HG02981 (cell line): ENCODE measurements at regions not wholly inside any gene's neighbourhood (a gene's known extent, or its start where the extent isn't known, plus 50 kb on each side); places are given as distances from the start of the nearest gene placed in this dataset.
"Not testable (repeated sequence)": the region's sequence is repeated elsewhere in the genome, so short reads cannot be mapped to it uniquely, and the experiment has no call there.

Source experiments
- ATAC-seq: cut with Tn5 transposase; IDR thresholded peaks from one replicate; pipeline ENCODE4 v1.9.1; 2021; ENCODE audit warnings: mild to moderate bottlenecking, moderate library complexity; ENCODE audit not compliant: unreplicated experiment

DNA sequence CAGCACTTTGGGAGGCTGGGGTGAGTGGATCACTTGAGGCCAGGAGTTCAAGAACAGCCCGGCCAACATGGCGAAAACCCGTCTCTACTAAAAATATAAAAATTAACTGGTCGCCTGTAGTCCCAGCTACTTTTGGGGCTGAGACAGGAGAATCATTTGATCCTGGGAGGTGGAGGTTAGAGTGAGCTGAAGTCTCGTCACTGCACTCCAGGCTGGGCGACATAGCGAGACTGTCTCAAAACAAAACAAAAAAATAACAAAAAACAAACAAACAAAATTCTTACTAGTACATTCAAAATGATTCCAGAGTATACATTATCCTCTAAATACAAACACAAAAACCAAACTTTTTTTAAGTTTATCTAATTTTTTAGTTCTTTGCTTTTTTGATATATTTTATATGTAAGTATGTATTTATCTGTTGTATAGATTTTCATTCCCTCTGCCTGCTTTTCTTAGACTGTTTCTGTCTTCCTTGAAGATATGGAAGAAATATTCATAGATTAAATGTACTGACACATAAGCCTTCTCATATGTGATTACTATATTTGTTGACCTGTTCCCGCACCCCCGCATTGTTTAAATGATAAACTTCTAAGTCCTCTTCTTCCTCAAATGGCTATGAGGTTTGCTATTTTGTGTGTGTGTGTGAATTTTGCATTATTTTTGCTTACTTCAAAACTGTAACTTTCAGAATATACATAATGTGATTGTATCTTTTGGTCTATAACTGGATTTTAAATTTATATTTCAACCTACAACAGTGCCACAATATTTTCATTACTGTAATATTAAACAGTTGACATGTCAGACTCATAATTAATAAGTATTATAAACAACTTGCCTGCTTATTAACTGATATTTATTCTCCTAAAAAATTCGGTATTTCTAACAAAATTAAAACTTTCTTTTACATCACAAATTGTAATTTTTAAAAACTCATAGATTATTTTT is 1674.1 kb upstream of the B3GALT2 start:
- no peak for ATAC-seq

DNA sequence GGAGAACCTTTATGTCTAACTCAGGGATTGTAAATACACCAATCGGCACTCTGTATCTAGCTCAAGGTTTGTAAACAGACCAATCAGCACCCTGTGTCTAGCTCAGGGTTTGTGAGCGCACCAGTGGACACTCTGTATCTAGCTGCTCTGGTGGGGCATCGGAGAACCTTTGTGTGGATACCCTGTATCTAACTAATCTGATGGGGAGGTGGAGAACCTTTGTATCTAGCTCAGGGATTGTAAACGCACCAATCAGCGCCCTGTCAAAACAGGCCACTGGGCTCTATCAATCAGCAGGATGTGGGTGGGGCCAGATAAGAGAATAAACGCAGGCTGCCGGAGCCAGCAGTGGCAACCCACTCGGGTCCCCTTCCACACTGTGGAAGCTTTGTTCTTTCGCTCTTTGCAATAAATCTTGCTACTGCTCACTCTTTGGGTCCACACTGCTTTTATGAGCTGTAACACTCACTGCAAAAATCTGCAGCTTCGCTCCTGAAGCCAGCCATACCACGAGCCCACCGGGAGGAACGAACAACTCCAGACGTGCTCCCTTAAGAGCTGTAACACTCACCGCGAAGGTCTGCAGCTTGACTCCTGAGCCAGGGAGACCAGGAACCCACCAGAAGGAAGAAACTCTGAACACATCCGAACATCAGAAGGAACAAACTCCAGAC is 1673.2 kb upstream of the B3GALT2 start:
- ATAC-seq, result not testable (repeated sequence)

DNA sequence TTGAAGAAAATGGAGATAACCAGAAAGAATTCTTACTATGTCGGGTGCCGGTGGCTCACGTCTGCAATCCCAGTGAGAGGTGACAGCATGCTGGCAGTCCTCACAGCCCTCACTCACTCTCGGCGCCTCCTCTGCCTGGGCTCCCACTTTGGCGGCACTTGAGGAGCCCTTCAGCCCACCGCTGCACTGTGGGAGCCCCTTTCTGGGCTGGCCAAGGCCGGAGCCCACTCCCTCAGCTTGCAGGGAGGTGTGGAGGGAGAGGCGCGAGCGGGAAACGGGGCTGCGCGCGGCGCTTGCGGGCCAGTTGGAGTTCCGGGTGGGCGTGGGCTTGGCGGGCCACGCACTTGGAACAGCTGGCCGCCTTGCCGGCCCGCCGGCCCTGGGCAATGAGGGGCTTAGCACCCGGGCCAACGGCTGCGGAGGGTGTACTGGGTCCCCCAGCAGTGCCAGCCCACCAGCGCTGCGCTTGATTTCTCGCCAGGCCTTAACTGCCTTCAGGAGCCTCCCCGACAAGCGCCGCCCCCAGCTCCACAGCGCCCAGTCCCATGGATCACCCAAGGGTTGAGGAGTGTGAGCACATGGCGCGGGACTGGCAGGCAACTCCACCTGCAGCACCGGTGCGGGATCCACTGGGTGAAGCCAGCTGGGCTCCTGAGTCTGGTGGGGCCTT is 1672.5 kb upstream of the B3GALT2 start:
- not testable (repeated sequence) for ATAC-seq

DNA sequence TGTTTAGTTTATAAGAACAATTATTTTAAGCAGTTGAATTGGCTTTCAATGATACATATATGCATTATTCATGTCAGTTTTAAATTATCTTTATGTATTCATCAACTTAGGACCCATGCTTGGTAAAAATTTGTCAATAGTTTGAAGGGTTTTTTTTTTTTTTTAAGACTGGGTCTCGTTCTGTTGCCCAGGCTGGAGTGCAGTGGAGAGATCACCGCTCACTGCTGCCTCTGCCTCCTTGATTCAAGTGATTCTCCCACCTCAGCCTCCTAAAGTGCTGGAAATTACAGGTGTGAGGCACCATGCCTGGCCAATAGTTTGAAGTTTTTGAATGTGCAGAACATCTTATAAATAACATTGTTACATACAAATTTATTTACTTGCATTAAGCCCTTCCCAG is 1671.0 kb upstream of the B3GALT2 start:
- no peak for ATAC-seq

GRCh38 chr1:194848846-194849245 is 1662.4 kb upstream of the B3GALT2 start:
- no peak for ATAC-seq

GRCh38 chr1:194846488-194846887 is 1660.1 kb upstream of the B3GALT2 start:
- ATAC-seq, result peak; percentile 97

GRCh38 chr1:194843077-194843476 is 1656.7 kb upstream of the B3GALT2 start:
- no peak for ATAC-seq

DNA sequence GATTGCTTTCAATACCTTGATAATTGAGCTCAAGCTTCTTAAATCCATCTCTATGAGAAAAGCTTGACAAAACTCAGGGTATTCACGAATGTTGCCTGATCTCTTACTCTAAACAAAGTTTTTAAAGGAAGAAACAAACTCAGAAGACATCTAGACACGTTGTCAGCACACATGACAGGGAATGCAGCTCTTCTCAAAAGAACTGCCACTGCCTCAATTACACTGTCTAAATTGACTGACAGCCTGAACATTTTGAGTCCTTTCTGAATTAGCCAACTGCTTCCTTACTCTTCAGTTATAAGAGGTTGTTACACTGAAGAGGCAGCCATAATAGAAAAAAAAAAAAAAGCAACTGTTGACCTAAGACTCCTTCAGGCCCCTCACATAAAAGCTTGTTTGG is 1646.7 kb upstream of the B3GALT2 start:
- no peak for ATAC-seq

DNA sequence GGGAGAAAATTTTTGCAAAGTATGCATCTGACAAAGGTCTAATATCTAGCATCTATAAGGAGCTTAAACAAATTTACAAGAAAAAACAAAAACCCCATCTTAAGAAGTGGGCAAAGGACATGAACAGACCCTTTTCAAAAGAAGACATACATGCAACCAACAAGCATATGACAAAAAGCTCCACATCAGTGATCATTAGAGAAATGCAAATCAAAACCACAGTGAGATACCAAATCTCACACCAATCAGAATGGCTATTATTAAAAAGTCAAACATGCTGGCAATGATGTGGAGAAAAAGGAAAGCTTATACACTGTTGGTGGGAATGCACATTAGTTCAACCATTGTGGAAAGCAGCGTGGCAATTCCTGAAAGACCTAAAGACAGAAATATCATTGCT is 1645.2 kb upstream of the B3GALT2 start:
- ATAC-seq, result not testable (repeated sequence)

GRCh38 chr1:194830387-194830786 is 1644.0 kb upstream of the B3GALT2 start:
- ATAC-seq, result peak; percentile 90

DNA sequence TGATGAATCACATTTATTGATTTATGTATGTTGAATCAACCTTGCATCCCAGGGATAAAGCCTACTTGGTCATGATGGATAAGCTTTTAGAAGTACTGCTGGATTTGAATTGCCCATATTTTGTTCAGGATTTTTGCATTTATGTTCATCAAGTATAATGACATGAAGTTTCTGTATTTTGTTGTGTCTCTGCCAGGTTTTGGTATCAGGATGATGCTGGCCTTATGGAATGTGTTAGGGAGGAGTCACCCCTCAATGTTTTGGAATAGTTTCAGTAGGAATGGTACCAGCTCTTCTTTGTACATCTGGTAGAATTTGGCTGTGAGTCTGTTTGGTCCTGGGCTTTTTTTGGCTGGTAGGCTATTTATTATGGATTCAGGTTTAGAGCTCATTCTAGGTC is 1643.1 kb upstream of the B3GALT2 start:
- ATAC-seq, result no peak

GRCh38 chr1:194825382-194825781 is 1639.0 kb upstream of the B3GALT2 start:
- ATAC-seq, result no peak

DNA sequence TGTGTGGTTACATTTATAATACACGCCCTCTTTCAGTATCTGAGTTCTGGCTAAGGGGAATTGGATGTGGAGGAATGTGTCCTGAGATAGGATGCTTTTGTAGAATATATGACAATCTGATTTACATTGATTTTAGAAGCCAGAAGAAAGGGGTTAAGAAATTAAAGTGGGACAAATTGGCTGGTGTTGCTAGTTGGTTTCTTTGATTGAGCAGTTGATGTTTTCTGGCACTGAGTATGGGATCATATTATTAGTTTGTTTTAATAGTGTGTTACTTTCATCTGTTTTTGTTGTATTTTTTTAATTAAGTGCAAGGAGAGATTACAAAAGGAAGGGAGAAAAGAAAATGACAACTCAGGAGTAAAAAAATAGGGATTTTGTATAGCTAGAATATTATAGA is 1634.7 kb upstream of the B3GALT2 start:
- ATAC-seq, result no peak

DNA sequence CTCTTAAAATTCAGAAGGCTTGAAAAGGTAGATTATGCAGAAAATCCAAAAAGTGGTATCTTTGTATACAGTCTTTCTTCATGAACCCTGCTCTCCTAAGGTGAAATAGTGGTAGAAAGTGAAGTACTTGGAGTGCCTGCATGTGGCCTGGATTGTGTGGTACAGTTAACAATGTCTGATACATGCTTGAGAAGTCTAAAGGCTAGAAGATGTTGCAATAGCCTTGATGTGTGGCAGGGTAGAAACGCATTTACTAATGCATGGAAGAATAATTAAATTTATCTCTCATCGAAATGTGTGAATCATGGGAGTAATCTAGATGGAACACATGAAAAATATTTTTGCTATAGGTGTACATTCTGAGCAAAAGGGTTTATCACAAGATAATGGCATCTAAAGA is 1632.3 kb upstream of the B3GALT2 start:
- ATAC-seq, result no peak

DNA sequence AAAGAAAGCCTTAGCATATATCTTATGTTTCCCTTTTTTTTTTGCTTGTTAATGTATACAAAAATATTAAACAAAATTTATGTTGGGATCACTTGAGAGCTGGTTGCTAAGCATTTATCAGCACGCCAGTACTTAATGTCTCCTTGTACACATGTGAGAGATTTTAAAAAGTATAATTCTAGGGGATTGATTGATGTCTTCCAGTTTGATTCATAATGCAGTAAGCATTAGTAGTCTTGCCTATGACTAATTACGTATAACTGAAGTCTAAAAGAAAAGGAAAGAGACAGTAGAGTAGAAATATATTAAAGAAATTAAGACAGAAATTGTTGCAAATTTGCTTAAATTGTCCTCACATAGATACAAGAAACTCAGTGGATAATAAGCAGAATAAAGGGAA is 1630.4 kb upstream of the B3GALT2 start:
- ATAC-seq, result no peak

GRCh38 chr1:194813096-194813495 is 1626.7 kb upstream of the B3GALT2 start:
- ATAC-seq, result no peak

- no peak for ATAC-seq
Measured at GRCh38 chr1:194809665-194810064, 1623.3 kb upstream of the B3GALT2 start.

DNA sequence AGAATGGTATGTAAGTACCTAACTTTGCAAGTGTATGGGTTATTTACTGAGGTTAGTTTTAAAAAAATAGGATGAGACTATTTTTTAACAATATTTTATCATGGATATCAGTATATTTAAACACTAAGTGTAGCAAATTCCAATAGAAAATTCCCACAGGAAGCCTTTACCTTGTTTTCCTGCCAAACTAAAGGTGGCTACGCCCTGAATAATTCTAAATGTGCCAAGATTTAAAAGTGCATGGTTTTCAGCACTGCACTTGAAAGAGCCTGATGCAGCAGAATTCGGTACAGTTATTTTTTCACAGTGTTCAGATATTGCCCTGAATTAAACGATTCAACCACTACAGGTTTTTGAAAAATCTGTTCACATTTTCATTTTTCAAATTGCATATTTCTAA is 1622.8 kb upstream of the B3GALT2 start:
- no peak for ATAC-seq

GRCh38 chr1:194807530-194808220 is 1621.3 kb upstream of the B3GALT2 start:
- ATAC-seq, result no peak

DNA sequence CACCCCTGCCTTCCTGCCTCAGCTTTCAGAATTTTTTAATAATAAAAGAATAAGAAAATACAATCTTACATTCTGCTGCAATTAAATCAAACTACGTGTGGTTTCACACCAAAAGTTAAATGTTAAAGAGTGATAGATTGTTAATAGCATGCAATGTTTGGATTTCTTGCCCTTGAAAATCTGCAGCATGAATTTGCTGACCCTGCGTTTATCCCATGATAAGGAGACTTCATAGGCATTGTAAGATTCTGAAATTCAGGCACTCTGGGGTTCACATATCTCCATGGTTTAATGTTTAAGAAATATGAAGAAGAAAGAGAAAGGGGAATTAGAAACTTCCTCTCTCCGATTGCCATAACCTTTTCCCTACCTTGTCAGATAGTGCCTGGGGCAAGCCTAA is 1616.2 kb upstream of the B3GALT2 start:
- no peak for ATAC-seq
